ENCODE measurements at regions not wholly inside any gene's neighbourhood (a gene's known extent, or its start where the extent isn't known, plus 50 kb on each side); places are given as distances from the start of the nearest gene placed in this dataset.
"Not testable (repeated sequence)": the region's sequence is repeated elsewhere in the genome, so short reads cannot be mapped to it uniquely, and the experiment has no call there.

DNA sequence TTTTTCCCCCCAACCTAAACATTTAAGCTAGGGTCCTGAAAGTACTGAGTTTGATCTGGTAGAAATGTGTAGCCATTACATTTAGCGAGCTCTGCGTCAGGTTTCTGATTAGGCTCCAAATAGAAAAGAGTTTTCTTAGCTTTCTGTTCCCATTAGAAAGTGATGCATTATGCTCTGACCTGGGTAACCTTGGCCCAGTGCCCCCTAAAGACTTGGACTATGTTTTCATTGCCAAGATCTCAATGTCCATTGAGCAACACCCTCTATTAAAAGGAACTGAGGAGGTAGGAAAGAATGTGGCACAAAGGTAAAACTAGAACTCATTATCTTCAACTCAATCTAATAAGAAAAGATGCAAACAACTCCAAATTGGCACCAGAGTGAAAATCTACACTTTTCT is 358.9 kb upstream of the PCSK5 start:
- H3K27me3 ChIP-seq (ENCODE audit: control insufficient read depth, insufficient read depth, low read length): no peaks in the 10 kb centered on the region
- no peaks in the 10 kb centered on the region for H3K4me1 ChIP-seq (ENCODE audit: control insufficient read depth, insufficient read depth, low read length)
- no peaks in the 10 kb centered on the region for H3K36me3 ChIP-seq (ENCODE audit: control insufficient read depth, insufficient read depth, low read length)
- H3K9ac ChIP-seq (ENCODE audit: low read length): no peak overlapping the region
- no peaks in the 10 kb centered on the region for H3K9me3 ChIP-seq (ENCODE audit: control insufficient read depth, insufficient read depth, low read depth, low read length)
- H3K4me3 ChIP-seq (ENCODE audit: low read depth, low read length): no peak overlapping the region
- H3K27ac ChIP-seq (ENCODE audit: low read depth, low read length): no peak overlapping the region

- H3K36me3 ChIP-seq (ENCODE audit: control insufficient read depth, insufficient read depth, low read length): no peaks in the 10 kb centered on the region
- no peaks in the 10 kb centered on the region for H3K4me1 ChIP-seq (ENCODE audit: control insufficient read depth, insufficient read depth, low read length)
- no peaks in the 10 kb centered on the region for H3K9me3 ChIP-seq (ENCODE audit: control insufficient read depth, insufficient read depth, low read depth, low read length)
- no peak overlapping the region for H3K9ac ChIP-seq (ENCODE audit: low read length)
- no peak overlapping the region for H3K27ac ChIP-seq (ENCODE audit: low read depth, low read length)
- no peak overlapping the region for H3K4me3 ChIP-seq (ENCODE audit: low read depth, low read length)
- H3K27me3 ChIP-seq (ENCODE audit: control insufficient read depth, insufficient read depth, low read length): no peaks in the 10 kb centered on the region
These were observed 358.0 kb upstream of the PCSK5 start for GRCh38 chr9:75532233-75533050.

DNA sequence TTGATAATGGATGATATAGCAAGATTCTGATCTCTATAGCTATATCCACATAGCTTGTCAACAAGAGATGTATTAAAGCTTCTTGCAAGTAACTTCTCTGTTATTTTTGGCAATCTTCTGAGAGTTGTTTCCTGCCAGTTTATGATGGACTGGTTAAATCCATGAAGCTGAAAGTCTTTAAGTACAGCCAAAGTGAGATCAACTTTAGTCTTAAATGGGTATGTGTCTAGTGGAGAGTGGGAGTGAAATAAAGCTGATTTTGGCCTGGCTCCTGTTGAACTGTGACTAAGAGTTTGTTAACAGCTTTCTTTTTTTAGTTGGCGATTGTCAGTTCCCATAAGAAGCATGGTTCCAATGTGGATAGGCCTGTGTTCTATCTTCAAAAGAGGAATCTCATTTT is 350.9 kb upstream of the PCSK5 start:
- H3K36me3 ChIP-seq (ENCODE audit: control insufficient read depth, insufficient read depth, low read length): no peaks in the 10 kb centered on the region
- no peaks in the 10 kb centered on the region for H3K4me1 ChIP-seq (ENCODE audit: control insufficient read depth, insufficient read depth, low read length)
- H3K27ac ChIP-seq (ENCODE audit: low read depth, low read length): no peak overlapping the region
- H3K9ac ChIP-seq (ENCODE audit: low read length): no peak overlapping the region
- H3K27me3 ChIP-seq (ENCODE audit: control insufficient read depth, insufficient read depth, low read length): no peaks in the 10 kb centered on the region
- H3K9me3 ChIP-seq (ENCODE audit: control insufficient read depth, insufficient read depth, low read depth, low read length): no peaks in the 10 kb centered on the region
- no peak overlapping the region for H3K4me3 ChIP-seq (ENCODE audit: low read depth, low read length)

- H3K27ac ChIP-seq (ENCODE audit: low read depth, low read length): no peak overlapping the region
These were observed 350.3 kb upstream of the PCSK5 start for GRCh38 chr9:75540185-75540584.

GRCh38 chr9:75541734-75542133 is 348.7 kb upstream of the PCSK5 start:
- Histone ChIP-seq H3K9ac (ENCODE audit: low read length) (no peak overlapping the region), H3K27ac (ENCODE audit: low read depth, low read length) (no peak overlapping the region), H3K4me3 (ENCODE audit: low read depth, low read length) (no peak overlapping the region), H3K4me1 (ENCODE audit: control insufficient read depth, insufficient read depth, low read length) (no peaks in the 10 kb centered on the region), H3K36me3 (ENCODE audit: control insufficient read depth, insufficient read depth, low read length) (no peaks in the 10 kb centered on the region), H3K27me3 (ENCODE audit: control insufficient read depth, insufficient read depth, low read length) (no peaks in the 10 kb centered on the region), H3K9me3 (ENCODE audit: control insufficient read depth, insufficient read depth, low read depth, low read length) (no peaks in the 10 kb centered on the region)

More at GRCh38 chr9:75540185-75540584, 350.3 kb upstream of the PCSK5 start:
- Histone ChIP-seq H3K4me1 (ENCODE audit: control insufficient read depth, insufficient read depth, low read length) (no peaks in the 10 kb centered on the region), H3K4me3 (ENCODE audit: low read depth, low read length) (no peak overlapping the region), H3K9ac (ENCODE audit: low read length) (no peak overlapping the region), H3K27me3 (ENCODE audit: control insufficient read depth, insufficient read depth, low read length) (no peaks in the 10 kb centered on the region), H3K9me3 (ENCODE audit: control insufficient read depth, insufficient read depth, low read depth, low read length) (no peaks in the 10 kb centered on the region), H3K36me3 (ENCODE audit: control insufficient read depth, insufficient read depth, low read length) (no peaks in the 10 kb centered on the region)

GRCh38 chr9:75544815-75545214 is 345.7 kb upstream of the PCSK5 start:
- Histone ChIP-seq H3K4me3 (ENCODE audit: low read depth, low read length) (no peak overlapping the region), H3K36me3 (ENCODE audit: control insufficient read depth, insufficient read depth, low read length) (no peaks in the 10 kb centered on the region), H3K9ac (ENCODE audit: low read length) (no peak overlapping the region), H3K27me3 (ENCODE audit: control insufficient read depth, insufficient read depth, low read length) (no peaks in the 10 kb centered on the region), H3K9me3 (ENCODE audit: control insufficient read depth, insufficient read depth, low read depth, low read length) (no peaks in the 10 kb centered on the region), H3K4me1 (ENCODE audit: control insufficient read depth, insufficient read depth, low read length) (no peaks in the 10 kb centered on the region), H3K27ac (ENCODE audit: low read depth, low read length) (no peak overlapping the region)

- Histone ChIP-seq H3K9me3 (ENCODE audit: control insufficient read depth, insufficient read depth, low read depth, low read length) (no peaks in the 10 kb centered on the region), H3K27me3 (ENCODE audit: control insufficient read depth, insufficient read depth, low read length) (no peaks in the 10 kb centered on the region), H3K36me3 (ENCODE audit: control insufficient read depth, insufficient read depth, low read length) (no peaks in the 10 kb centered on the region), H3K9ac (ENCODE audit: low read length) (no peak overlapping the region), H3K27ac (ENCODE audit: low read depth, low read length) (no peak overlapping the region), H3K4me1 (ENCODE audit: control insufficient read depth, insufficient read depth, low read length) (no peaks in the 10 kb centered on the region), H3K4me3 (ENCODE audit: low read depth, low read length) (no peak overlapping the region)
These were observed 345.2 kb upstream of the PCSK5 start for GRCh38 chr9:75545287-75545686.

DNA sequence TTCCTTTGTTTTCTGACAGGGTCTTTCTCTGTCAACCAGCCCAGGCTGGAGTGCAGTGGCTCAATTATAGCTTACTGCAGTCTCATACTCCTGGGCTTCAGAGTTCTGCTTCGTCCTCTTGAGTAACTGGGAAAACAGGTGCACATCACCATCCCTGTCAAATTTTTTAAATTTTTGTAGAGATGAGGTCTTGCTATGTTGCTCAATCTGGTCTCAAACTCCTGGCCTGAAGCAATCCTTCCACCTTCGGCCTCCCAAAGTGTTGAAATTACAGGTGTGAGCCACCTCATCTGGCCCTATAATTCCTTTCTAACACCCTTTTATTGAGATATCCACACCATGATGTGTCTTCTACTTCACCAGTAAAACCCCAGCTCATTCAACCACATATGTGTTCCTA is 341.6 kb upstream of the PCSK5 start:
- Histone ChIP-seq H3K27me3 (ENCODE audit: control insufficient read depth, insufficient read depth, low read length) (no peaks in the 10 kb centered on the region), H3K4me1 (ENCODE audit: control insufficient read depth, insufficient read depth, low read length) (no peaks in the 10 kb centered on the region), H3K9ac (ENCODE audit: low read length) (no peak overlapping the region), H3K36me3 (ENCODE audit: control insufficient read depth, insufficient read depth, low read length) (no peaks in the 10 kb centered on the region), H3K27ac (ENCODE audit: low read depth, low read length) (no peak overlapping the region), H3K9me3 (ENCODE audit: control insufficient read depth, insufficient read depth, low read depth, low read length) (no peaks in the 10 kb centered on the region), H3K4me3 (ENCODE audit: low read depth, low read length) (no peak overlapping the region)

- Histone ChIP-seq H3K9me3 (ENCODE audit: control insufficient read depth, insufficient read depth, low read depth, low read length) (no peaks in the 10 kb centered on the region), H3K4me3 (ENCODE audit: low read depth, low read length) (no peak overlapping the region), H3K27me3 (ENCODE audit: control insufficient read depth, insufficient read depth, low read length) (no peaks in the 10 kb centered on the region), H3K4me1 (ENCODE audit: control insufficient read depth, insufficient read depth, low read length) (no peaks in the 10 kb centered on the region), H3K27ac (ENCODE audit: low read depth, low read length) (no peak overlapping the region), H3K36me3 (ENCODE audit: control insufficient read depth, insufficient read depth, low read length) (no peaks in the 10 kb centered on the region), H3K9ac (ENCODE audit: low read length) (no peak overlapping the region)
These were observed 338.6 kb upstream of the PCSK5 start for GRCh38 chr9:75551861-75552260.

- Histone ChIP-seq H3K9me3 (ENCODE audit: control insufficient read depth, insufficient read depth, low read depth, low read length) (no peaks in the 10 kb centered on the region), H3K36me3 (ENCODE audit: control insufficient read depth, insufficient read depth, low read length) (no peaks in the 10 kb centered on the region), H3K9ac (ENCODE audit: low read length) (no peak overlapping the region), H3K27me3 (ENCODE audit: control insufficient read depth, insufficient read depth, low read length) (no peaks in the 10 kb centered on the region), H3K4me1 (ENCODE audit: control insufficient read depth, insufficient read depth, low read length) (no peaks in the 10 kb centered on the region), H3K4me3 (ENCODE audit: low read depth, low read length) (no peak overlapping the region), H3K27ac (ENCODE audit: low read depth, low read length) (no peak overlapping the region)
These were observed 337.5 kb upstream of the PCSK5 start for GRCh38 chr9:75552941-75553340.

DNA sequence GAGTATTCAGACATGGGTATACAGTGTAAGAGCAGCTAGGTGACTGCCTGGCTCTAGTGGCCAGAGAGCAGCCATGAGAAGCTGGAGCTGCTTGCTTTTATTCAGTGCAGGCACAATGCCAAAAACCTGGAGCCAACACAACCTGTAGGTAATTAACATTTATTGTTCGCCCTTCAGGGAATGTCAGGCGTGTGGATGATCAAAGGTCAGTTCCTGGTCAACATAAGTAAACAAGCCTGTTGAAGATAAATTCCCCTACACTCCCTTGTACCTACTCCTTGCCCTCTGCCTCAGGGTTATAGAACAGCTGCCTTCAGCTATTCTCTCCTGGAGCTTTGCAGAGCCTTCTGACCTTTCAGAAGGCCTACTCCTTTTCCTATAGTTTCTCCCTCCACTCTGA is 323.7 kb upstream of the PCSK5 start:
- not testable (repeated sequence) for H3K27me3 ChIP-seq (ENCODE audit: control insufficient read depth, insufficient read depth, low read length); H3K4me3 ChIP-seq (ENCODE audit: low read depth, low read length); H3K27ac ChIP-seq (ENCODE audit: low read depth, low read length); H3K4me1 ChIP-seq (ENCODE audit: control insufficient read depth, insufficient read depth, low read length); H3K9me3 ChIP-seq (ENCODE audit: control insufficient read depth, insufficient read depth, low read depth, low read length); H3K9ac ChIP-seq (ENCODE audit: low read length); H3K36me3 ChIP-seq (ENCODE audit: control insufficient read depth, insufficient read depth, low read length)
